C4-2B (cell line): ENCODE measurements at regions not wholly inside any gene's neighbourhood (a gene's known extent, or its start where the extent isn't known, plus 50 kb on each side); places are given as distances from the start of the nearest gene placed in this dataset.

Experiments used
- ZFX ChIP-seq: fragments of 450-650 bp; IDR thresholded peaks from 2 replicates; pipeline ENCODE4 v1.6.1; 2017
- TF ChIP-seq, protein P1 (sequence below): fragments of 450-650 bp; conservative IDR thresholded peaks from 2 replicates; pipeline ENCODE4 v1.5.1; 2017; ENCODE audit warnings: mild to moderate bottlenecking

DNA sequence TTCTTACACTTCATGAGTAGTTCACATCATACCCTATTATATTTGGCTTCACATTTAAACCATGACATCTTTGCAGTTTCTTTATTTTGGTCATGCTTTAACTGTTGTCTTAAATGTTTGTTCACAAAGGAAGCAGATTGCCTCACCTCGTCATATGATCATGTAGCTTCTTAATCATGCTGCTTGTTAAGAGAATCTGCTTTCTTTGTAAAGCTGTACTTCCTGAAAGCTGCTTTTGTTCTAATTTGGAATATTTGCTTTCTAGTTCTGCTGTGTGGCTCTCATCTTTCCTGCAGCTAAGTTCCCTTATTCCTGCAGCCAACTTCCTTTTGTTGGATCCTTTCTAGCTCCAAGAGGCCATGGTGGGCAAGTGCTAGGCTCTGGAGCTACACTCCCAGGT, 62.9 kb upstream of the SIM2 start:
- TF ChIP-seq, protein P1, sequence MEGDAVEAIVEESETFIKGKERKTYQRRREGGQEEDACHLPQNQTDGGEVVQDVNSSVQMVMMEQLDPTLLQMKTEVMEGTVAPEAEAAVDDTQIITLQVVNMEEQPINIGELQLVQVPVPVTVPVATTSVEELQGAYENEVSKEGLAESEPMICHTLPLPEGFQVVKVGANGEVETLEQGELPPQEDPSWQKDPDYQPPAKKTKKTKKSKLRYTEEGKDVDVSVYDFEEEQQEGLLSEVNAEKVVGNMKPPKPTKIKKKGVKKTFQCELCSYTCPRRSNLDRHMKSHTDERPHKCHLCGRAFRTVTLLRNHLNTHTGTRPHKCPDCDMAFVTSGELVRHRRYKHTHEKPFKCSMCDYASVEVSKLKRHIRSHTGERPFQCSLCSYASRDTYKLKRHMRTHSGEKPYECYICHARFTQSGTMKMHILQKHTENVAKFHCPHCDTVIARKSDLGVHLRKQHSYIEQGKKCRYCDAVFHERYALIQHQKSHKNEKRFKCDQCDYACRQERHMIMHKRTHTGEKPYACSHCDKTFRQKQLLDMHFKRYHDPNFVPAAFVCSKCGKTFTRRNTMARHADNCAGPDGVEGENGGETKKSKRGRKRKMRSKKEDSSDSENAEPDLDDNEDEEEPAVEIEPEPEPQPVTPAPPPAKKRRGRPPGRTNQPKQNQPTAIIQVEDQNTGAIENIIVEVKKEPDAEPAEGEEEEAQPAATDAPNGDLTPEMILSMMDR, result no peak
- TF ChIP-seq ZFX, result no peak
